Activated CD4-positive, alpha-beta T cell treated with anti-CD3 and anti-CD28 coated beads, Interleukin-2, amount 50 U/mL, for 48 hours (primary cell): ENCODE measurements at regions not wholly inside any gene's neighbourhood (a gene's known extent, or its start where the extent isn't known, plus 50 kb on each side); places are given as distances from the start of the nearest gene placed in this dataset.

Experiments
- DNase-seq, 2 experiments: peaks; one replicate each; pipeline ENCODE4 v3.0.0-alpha.2; 2020

DNA sequence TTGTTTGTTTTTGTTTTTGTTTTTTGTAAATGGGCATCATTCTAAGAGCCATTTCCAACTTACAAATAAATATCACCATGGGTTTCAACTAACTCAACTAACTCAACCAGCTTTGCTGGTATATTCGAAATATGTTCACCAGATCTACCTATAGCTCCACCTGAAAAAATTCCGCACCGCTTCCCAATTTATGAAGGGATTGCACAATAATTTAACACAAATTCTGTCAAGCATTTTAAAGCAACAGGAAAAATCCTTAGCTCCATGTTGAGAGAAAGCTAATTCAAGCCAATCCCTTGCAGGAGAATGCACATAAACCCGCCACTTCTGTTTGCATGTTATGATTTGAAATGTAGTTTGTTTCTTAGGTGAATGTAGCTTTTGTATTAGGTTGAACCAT, 417.8 kb downstream of the EFNB2 start:
- DNase-seq, result no peak

DNA sequence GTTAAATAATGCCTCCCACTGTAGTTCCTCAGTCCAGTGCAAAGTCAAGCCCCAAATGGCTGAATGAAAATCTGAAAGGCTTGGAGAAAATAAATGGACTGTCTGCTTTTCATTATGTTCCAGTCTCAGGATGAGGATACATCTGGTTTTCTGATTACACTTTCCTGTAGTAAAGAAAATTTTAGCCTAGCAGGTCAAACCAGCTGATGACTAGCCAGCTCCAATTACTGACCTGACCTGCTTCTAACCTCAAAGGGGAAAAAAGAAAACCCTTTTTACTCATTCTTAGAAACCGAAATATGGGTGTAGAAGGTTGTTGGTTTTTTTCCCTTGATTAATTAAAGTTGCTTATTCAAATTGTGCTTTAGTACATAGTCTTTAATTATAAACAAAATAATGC, 418.4 kb downstream of the EFNB2 start:
- no peak for DNase-seq

DNA sequence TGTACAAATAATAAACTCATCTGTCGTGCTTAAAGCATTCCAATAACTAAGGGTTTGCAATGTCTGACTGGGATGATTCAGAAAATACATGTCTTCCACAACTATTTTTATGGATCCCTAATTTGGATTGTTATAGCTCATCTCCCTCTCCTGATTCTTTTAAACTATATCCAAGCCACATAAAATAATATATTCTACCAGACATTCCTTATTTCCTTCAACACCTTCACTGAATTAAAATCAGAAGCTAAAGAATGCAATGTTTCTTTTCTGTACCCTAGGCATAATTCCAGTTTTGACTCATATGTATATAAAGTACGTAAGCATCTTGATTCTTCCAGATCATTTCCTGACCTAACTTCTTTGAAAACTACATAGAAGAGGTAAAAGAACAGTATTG, 420.4 kb downstream of the EFNB2 start:
- DNase-seq, result no peak

DNA sequence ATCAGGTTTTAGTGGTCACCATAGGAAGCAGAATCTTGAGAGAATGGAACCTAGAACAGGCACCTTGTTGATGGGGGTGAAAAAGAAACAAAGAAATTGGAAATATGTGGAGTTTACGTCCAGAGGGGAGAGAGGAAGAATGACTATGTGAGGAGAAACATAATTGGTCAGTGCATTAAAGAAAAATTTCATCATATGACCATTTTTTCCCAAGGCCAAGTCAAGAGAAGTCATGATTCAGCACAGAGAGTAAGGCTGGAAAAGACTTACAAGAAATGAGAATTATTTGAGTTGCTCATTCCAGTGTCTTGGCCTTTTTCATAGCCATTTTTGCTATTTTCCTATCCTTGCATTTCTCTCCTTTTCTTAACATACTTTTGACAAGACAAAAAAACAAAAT, 421.7 kb downstream of the EFNB2 start:
- no peak for DNase-seq

DNA sequence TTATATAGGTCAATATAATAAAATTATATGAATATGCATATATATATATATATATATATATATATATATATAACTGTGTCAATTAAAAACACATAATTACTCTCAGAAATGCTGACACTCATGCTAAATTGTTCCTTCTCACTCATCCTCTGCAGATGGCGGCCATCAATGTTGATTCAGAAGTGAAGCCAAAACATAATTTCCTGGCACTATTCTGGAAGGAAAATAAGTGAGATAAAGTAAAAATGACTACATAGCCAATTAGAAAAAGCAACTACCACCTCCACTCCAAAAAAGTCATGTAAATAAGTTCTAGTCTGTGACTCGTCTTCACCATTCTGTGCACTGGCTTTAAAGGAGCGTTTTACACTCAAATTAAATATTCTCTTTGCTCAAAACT, 423.3 kb downstream of the EFNB2 start:
- DNase-seq, result no peak

DNA sequence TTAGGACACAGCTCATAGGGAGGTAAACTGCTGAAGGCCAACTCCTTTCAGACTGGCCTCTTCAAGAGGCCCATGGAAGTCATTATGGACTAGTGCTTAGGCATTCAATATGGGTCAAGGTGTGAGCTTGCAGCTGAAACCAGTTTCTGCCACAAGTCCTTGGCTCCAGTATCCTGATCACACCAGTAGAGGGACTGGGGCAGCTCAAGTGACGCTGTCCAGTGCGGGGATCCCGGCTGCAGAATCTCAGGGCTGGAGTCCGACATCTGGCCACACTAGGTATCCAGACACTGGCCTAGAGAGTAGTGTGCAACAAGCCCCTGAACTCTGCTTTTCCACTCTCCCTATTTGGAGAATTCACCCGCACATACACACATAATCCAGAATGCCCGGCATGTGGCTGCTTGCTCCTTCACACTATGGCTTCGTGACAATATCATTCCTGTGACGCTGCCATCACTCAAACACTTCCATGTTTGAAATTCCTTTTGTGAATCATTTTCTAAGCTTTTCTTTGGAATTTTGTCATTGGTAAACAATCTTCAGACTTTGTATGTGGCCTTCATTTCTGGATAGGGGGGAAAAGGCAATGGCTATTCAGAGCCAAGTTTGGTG, 425.1 kb downstream of the EFNB2 start:
- DNase-seq, result no peak

DNA sequence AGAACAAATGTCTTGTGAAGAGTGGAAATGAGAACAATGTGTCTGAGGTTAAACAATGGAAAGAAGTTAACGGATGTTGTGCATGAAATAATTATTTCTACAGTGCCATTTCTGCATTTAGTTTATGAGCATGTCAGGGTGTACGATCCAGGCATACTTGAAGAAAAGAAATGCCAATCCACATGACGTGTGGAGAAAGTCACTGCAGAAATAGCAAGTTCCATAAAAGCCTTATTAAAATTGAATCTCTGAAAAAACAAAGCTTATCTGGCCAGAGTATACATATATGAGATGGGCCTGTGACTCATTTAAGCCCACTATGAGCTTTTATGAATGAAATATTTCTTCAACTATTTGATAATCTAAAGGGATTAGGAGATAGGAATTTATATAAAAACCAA, 426.1 kb downstream of the EFNB2 start:
- no peak for DNase-seq

DNA sequence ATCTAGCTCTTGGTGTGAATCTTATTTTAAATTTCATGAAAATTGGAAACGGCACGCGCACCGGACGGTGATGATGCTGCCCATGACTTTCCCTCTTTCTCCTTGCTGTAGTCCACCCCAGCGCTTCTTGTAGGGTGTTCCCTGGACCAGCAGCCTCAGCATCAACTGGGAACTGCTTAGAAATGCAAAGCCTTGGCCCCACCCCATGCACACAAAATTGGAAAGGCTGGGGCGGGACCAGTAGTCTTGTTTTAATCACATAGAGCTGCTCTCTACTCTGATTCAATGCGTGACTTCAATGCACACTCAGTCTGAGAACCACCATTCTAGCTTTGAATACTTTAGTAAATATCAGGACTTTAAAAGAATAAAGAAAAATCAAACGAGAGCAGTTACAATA, 427.1 kb downstream of the EFNB2 start:
- DNase-seq, result no peak

DNA sequence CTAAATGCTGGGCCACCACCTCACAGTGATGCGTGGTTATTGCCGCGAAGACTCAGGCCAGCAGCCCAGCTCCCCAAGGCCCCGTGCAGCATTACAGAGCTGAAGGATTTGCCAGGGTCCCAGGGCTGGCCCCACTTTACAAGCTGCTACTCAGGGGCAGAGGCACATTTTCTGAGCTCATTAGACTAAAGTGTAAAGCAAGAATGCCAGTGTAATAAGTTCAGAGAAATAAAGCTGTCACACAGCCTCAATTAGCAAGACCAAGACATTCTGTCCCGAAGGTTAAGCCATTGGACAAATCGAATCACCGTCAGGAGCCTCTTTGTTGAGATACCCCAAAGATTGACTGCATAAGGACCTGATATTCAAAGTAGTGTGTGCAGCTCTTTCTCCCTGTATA, 428.4 kb downstream of the EFNB2 start:
- no peak for DNase-seq

DNA sequence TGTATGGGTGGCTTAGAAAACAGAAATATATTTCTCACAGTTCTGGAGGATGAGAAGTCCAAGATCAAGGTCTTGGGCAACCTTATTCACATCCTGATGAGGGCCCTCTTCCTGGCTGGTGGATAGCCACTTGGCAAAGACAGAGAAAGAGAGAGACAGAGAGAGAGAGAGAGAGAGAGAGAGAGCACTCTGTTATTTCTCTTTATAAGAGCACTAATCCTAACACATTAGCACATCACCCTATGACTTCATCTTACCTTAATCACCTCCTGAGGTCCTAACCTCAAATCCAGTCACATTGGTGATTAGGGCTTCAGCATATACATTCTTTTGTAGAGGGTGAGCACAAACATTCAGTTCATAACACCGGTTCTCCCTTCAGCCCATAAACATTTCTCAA, 430.3 kb downstream of the EFNB2 start:
- no peak for DNase-seq

DNA sequence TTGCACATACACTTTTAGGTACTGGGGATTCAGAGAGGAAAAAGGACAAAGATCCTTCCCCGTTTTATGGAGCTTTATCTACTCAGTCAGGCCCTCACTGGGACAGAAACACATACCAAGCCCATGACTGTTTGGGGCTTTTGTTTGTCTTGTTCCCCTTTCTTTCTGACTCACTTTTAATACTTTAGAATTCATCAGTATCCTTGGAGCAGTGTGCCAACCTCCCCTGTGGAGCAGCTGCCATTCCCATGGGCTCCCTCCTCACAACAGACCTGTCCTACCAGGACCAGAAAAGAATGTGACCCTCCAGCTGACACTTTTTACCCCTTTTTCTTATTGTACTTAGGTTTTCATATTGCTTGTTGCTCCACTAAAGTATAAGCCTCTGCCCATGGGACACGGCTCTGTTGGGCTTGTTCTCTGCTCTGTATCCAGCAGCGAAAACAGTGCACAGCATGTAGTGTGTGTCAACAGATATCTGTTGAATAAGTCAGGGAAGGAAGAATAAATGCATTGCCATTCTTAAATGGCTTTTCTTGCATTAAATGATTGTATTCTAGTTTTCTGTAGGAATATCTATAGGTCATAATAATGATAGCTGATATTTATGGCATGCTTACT, 431.1 kb downstream of the EFNB2 start:
- DNase-seq, result no peak

DNA sequence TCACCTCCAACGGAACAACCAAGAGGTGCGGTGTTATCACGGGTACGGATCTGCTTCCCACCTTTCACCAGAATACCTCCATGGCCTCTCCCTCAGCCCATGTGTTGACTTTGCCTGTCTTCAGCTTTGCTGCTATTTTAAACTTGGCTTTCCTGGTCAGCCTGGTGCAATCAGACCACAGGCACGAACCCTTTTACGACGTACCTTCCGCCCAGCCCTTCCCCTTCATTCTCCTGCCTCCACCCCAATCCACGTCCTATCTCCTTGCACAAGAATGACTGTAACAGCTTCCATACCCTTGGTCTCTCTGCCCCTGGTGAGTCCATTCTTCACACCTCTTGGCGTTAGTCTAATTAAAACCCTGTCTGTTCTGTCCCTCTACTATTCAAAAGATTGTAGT, 431.7 kb downstream of the EFNB2 start:
- DNase-seq, result no peak

DNA sequence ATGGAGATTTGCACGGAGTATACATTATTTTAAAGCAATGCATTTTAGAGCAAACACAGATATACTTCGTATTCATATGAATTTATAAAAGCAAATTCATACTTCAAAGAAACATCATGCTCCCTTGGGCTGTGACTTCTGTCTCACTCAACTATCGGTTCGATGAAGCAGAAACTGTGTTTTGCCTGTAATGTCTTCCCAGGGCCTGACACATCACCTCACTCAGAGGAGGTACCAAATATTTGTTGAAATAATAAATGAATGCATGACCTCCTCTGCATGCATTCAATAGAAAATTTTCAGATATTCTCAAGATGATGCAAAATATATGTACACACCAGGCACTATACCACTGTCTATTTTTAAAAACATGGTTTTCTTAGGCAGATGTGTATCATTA, 432.7 kb downstream of the EFNB2 start:
- no peak for DNase-seq

DNA sequence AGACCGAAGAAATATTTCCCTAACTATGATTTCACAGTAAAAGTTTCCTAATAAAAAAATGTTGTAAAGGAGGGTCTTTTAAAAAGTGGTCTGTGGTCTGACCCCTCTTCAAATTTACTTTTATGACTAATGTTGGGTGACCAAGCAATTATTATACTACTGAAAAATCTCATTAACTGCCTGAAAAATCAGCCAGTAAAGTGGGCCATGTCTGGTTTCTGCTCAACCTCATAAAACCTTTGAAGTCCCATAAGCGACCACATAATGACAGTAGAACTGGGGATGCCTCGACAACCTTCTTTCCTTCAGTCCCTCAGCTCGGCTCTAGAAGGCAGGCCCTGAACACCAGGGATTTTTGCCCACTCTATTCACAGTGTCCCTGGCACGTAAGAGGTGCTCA, 434.3 kb downstream of the EFNB2 start:
- DNase-seq, result no peak

DNA sequence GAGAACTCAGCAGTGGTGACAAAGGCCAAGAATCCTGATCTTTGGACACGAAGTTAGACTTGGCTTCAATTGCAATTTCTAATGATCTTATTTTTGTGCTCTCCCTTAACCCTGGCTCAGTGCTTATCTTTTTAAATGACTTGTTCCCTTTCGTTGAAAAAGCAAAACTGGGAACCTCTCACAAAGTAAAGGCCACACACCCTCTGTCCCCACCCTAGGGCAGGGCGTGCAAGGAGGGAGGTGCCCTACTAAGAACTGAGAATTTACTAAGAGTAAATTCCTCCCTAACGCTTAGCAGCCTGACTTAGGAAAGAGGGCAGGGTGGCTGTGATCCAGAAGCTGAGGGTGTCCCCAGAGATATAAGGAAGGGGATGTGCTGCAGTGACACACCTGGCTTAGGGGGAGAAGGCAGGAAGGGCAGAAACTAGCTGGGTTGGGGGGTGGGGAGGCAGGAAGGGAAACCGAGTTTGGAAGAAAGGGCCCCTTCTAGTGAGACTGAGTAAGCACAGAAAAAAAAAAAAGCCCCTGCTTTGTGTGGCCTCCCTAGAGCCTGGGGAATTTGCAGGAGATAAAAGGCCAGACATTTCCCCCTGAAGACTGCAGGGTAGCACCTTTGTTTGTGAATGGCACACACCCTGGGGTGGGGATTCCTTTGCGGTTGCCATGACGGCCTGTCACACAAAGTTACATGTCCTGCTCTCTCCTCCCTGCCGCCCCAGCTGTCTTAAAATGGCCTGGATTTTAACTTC, 435.1 kb downstream of the EFNB2 start:
- no peak for DNase-seq

DNA sequence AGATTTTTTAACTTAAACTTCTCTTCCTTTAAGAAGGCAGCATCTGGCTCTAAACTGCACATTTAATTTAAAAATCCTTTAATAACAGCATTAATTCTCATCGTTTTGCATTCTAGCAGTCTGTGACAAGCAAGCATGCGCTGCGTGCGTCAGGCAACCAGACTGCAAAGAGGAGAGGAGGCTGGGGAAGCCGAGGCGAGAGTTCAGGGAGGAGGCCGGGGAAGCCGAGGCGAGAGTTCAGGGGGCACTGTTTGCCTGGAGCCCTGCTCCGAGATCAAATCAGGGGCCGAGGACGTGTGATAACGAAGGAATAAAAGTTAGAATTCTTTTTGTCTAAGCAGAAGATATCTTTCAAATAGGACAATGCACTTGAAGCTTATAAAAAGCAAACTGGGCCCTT, 435.7 kb downstream of the EFNB2 start:
- no peak for DNase-seq

DNA sequence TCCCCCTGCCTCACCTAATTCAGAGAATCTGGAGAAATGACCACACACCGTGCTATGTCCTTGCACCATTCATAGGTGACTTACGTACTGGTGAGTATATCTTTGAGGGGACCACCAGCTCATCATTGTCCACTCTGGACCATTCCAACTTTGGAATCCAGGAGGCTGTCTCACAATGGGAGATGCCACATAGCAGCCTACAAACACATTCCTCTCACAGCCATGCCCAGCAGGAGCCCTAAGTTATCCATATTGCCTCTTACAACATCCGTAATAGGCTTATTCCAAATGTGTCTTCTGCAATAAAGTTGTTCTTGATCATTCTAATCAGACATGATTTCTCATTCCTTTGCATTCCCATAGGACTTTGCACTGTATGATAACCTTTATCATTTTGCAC, 436.7 kb downstream of the EFNB2 start:
- DNase-seq, result no peak

DNA sequence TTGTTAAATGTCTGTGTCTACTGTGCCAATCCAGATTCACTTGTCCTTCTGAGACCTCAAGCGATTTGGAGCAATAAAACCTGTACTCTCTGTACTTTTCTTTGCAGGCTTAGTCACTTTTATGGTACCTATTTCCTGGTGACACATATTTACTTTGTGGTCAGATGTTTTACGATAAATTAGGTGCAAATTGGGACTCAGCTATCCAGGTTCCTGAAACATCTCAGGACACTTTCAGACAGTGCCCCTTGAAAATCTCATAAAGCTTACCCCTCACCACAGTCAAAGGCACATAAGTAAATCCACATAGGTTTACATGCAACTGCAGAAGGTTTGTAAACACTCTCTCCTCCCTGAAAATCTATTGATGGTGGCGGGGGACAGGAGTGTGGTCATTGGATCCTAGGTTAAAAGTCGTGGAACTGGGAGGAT, 438.8 kb downstream of the EFNB2 start:
- no peak for DNase-seq

DNA sequence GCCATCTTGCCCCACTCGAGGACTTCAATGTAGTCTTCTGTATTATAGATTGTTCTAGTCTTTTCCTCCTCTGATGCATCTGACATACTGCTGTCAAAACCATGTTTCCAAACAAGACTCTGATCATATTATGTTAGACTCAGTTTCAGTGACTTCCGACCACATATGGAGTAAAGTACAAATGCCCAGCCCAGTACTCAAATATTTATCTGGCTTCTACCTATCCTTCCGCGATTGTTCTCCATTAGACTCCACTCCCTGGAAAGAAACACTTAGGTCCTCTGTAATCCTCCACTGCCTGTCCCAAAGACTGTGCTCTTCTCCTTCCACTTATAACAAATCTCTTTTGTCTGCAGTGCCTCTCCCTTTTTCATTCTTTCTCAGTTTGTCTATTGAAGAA, 439.5 kb downstream of the EFNB2 start:
- no peak for DNase-seq

DNA sequence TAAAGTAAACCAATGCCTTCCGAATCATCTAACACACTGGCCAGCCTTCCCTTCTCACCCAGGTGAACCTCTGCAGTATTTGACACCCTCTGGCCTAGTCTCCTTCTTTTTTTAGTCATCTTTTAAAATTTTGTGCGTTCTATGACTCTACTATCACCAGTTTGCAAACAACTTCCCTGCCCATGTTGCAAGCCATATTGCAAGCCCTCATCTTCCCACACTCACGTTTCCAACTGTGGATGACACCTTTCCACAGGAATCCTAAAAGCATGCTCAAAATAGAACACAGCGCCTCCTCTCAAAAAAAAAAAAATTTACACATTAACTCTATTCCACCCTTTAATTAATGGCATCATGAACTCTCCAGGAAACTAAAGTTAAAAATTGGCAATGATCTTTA, 440.1 kb downstream of the EFNB2 start:
- DNase-seq, result no peak

DNA sequence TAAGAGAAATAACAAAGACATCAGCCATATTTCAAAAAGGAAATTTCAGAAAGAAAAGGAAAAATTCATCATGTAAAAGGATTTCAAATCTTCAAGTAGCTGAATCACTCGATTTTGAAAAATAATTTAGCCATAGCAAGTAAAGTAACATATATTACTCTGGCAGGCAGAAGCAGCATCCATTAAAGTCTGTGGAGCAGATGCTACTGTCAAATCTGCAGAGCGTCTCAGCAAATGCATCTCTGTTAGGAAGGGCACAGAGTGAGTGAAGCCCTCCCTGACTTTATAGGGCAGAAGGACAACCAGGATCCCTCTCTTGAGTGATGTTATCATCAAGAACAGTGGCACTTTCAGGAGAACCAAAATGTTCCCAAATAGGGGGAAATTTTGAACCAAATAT, 445.5 kb downstream of the EFNB2 start:
- DNase-seq, result no peak

DNA sequence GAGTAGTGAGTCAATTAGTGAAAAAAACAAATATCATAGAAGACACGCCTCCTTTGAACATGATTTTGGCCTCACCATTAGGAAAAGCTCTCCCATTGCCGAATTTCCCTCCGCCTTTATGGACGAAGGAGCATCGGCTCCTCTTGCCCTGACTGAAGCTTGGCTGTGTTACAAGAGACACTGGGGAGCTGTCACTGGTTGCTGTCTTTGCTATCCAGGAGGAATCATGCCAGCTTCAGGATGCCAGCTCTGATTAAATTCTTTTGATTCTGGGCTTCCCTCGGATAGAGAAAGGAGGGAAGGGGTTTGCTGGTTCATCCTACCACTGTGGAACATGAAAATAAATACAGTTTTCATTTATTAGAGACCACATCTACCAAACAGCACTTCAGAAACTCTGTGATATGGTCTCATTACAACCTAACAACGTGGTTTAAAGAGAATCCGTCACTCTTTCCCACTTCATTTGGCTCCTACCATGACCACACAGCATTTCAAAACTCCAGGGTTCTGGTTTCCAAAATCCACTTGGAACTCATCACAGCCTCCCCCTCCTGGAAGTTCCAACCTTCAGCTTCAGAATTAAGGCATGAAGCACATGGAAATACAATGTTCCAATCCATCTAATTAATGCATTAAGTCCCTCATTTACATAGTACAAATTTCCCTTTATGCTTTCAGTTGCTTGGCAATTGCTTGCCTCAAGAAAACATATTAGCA, 446.0 kb downstream of the EFNB2 start:
- no peak for DNase-seq

DNA sequence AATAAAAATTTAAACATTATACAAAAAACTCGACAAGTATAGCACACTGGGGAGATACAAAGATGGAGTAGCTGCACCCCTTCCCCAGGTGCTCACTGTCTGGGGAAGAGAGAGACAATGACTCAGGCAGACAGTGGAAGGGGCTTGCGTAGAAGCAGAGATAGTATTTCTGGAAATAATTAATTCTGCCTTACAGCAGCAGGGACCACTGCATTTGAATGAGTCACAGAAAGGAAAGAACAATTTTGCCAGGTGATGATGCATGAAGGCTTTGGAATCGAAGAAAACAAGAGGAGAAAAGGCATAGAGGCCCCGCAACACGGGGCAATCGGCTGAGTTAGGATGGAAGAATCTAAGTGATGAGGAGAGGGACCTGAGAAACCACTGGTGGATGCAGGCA, 447.4 kb downstream of the EFNB2 start:
- no peak for DNase-seq

DNA sequence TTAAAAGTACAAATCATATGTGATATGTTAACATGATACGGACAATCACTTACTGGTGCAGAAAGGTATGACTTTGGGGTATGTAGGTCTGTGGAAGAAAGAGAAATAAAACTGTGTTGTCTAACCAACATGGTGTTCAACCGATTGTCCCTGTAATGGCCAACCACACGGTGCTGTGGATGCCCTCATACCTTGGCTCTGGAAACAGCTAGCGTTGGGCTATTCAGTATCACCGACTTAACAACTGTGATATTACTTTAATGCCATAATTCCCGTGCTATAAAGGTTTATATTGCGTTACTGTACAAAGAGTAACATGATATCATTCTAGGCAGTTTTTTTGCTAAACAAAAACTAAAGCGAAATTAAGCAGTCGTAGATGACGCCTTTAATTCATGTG, 448.3 kb downstream of the EFNB2 start:
- DNase-seq, result no peak
